B cell (primary cell): ENCODE measurements at regions not wholly inside any gene's neighbourhood (a gene's known extent, or its start where the extent isn't known, plus 50 kb on each side); places are given as distances from the start of the nearest gene placed in this dataset.

Source experiments
- CTCF ChIP-seq: fragments of 200-600 bp; IDR thresholded peaks from one replicate; pipeline ENCODE4 v1.8.0; 2022; ENCODE audit warnings: antibody characterized with exemption, mild to moderate bottlenecking
- EZH2 ChIP-seq: IDR thresholded peaks from 2 replicates; pipeline ENCODE4 v1.6.1; 2012; ENCODE audit warnings: borderline replicate concordance, low read depth, mild to moderate bottlenecking, moderate library complexity, low read length; ENCODE audit not compliant: insufficient read depth, poor library complexity, severe bottlenecking

- no peak for TF ChIP-seq CTCF
- no peak for TF ChIP-seq EZH2
These were observed 179.1 kb upstream of the HS3ST5 start for GRCh38 chr6:114521926-114522325.
